ENCODE measurements at regions not wholly inside any gene's neighbourhood (a gene's known extent, or its start where the extent isn't known, plus 50 kb on each side); places are given as distances from the start of the nearest gene placed in this dataset.
"Not testable (repeated sequence)": the region's sequence is repeated elsewhere in the genome, so short reads cannot be mapped to it uniquely, and the experiment has no call there.

GRCh38 chr10:93127642-93128215, 54.0 kb downstream of the CYP26A1 start:
- not testable (repeated sequence) for DNase-seq

GRCh38 chr10:93131986-93132385, 58.3 kb downstream of the CYP26A1 start:
- DNase-seq: no peak

- DNase-seq: no peak
These were observed 64.6 kb downstream of the CYP26A1 start for GRCh38 chr10:93138113-93138870.

- no peak for DNase-seq
These were observed 65.5 kb downstream of the CYP26A1 start for GRCh38 chr10:93139059-93139655.

- DNase-seq: no peak
These were observed 68.8 kb downstream of the CYP26A1 start for GRCh38 chr10:93142534-93142933.

- DNase-seq: no peak
These were observed 69.6 kb downstream of the CYP26A1 start for GRCh38 chr10:93143281-93143680.

GRCh38 chr10:93146336-93146735, 72.6 kb downstream of the CYP26A1 start:
- DNase-seq: no peak

GRCh38 chr10:93147281-93147680, 73.6 kb downstream of the CYP26A1 start:
- DNase-seq: no peak

GRCh38 chr10:93148476-93148875, 74.8 kb downstream of the CYP26A1 start:
- DNase-seq: no peak

- no peak for DNase-seq
These were observed 76.1 kb downstream of the CYP26A1 start for GRCh38 chr10:93149761-93150160.

- DNase-seq: no peak
These were observed 76.6 kb downstream of the CYP26A1 start for GRCh38 chr10:93150289-93150688.

GRCh38 chr10:93150990-93151547, 77.4 kb downstream of the CYP26A1 start:
- DNase-seq: no peak

- no peak for DNase-seq
These were observed 78.4 kb downstream of the CYP26A1 start for GRCh38 chr10:93152136-93152535.

- no peak for DNase-seq
These were observed 80.8 kb downstream of the CYP26A1 start for GRCh38 chr10:93154531-93154930.

GRCh38 chr10:93160140-93160539, 86.4 kb downstream of the CYP26A1 start:
- DNase-seq: no peak

GRCh38 chr10:93160829-93161228, 87.1 kb downstream of the CYP26A1 start:
- DNase-seq: no peak

GRCh38 chr10:93165367-93165766, 91.7 kb downstream of the CYP26A1 start:
- DNase-seq: no peak

- DNase-seq: no peak
These were observed 92.4 kb downstream of the CYP26A1 start for GRCh38 chr10:93166134-93166533.

GRCh38 chr10:93171837-93172236, 98.1 kb downstream of the CYP26A1 start:
- no peak for DNase-seq

- no peak for DNase-seq
These were observed 100.5 kb downstream of the CYP26A1 start for GRCh38 chr10:93173967-93174845.

- DNase-seq: no peak
These were observed 101.8 kb downstream of the CYP26A1 start for GRCh38 chr10:93175490-93175889.

- no peak for DNase-seq
These were observed 103.8 kb downstream of the CYP26A1 start for GRCh38 chr10:93177511-93177910.

GRCh38 chr10:93178226-93178625, 104.5 kb downstream of the CYP26A1 start:
- DNase-seq: no peak

Data from midbrain (tissue), 1 donor.